Astrocyte (in vitro differentiated cells and primary cell): ENCODE measurements at regions not wholly inside any gene's neighbourhood (a gene's known extent, or its start where the extent isn't known, plus 50 kb on each side); places are given as distances from the start of the nearest gene placed in this dataset.

ENCODE experiments used
- DNase-seq: peaks from one replicate; pipeline ENCODE4 v3.0.0-alpha.2; 2010; ENCODE audit warnings: low read depth
- FAIRE-seq: peaks from 2 replicates; lab custom pipeline; 2011; peaks lifted over from hg19 to GRCh38; lab: Jason Lieb, UNC
- H2AFZ ChIP-seq: 2 replicates; pipeline ENCODE4 v1.6.0; 2012; ENCODE audit warnings: low read depth, low read length, inconsistent platforms
- H3K27ac ChIP-seq: 2 replicates; pipeline ENCODE4 v1.5.1; 2011; ENCODE audit warnings: low read depth, low read length, inconsistent platforms
- H3K27me3 ChIP-seq: 2 replicates; pipeline ENCODE4 v1.6.0; 2011; ENCODE audit warnings: low read length, inconsistent platforms; ENCODE audit not compliant: insufficient read depth
- H3K36me3 ChIP-seq: 2 replicates; pipeline ENCODE4 v1.5.1; 2011; ENCODE audit warnings: low read length, inconsistent platforms; ENCODE audit not compliant: insufficient read depth
- H3K4me1 ChIP-seq: 2 replicates; pipeline ENCODE4 v1.5.1; 2011; ENCODE audit warnings: low read length, inconsistent platforms; ENCODE audit not compliant: insufficient read depth
- H3K4me2 ChIP-seq: 2 replicates; pipeline ENCODE4 v1.6.0; 2012; ENCODE audit warnings: low read length, inconsistent platforms
- H3K4me3 ChIP-seq: 2 replicates; pipeline ENCODE4 v1.5.1; 2011; ENCODE audit warnings: low read depth, mild to moderate bottlenecking, low read length, inconsistent platforms; ENCODE audit not compliant: insufficient read depth
- H3K79me2 ChIP-seq: 2 replicates; pipeline ENCODE4 v1.6.0; 2012; ENCODE audit warnings: mild to moderate bottlenecking, low read length, inconsistent platforms; ENCODE audit not compliant: insufficient read depth
- H3K9ac ChIP-seq: 2 replicates; pipeline ENCODE4 v1.6.0; 2012; ENCODE audit warnings: mild to moderate bottlenecking, low read length, inconsistent platforms
- H3K9me3 ChIP-seq: 2 replicates; pipeline ENCODE4 v1.5.1; 2012; ENCODE audit warnings: low read depth, mild to moderate bottlenecking, low read length, inconsistent platforms; ENCODE audit not compliant: insufficient read depth
- H4K20me1 ChIP-seq: 2 replicates; pipeline ENCODE4 v1.6.0; 2012; ENCODE audit warnings: low read length, inconsistent platforms; ENCODE audit not compliant: insufficient read depth
- H3K27ac Mint-ChIP-seq: one replicate; pipeline ENCODE4 v1.8.0; 2021; ENCODE audit warnings: mild to moderate bottlenecking, mixed read lengths; ENCODE audit not compliant: unreplicated experiment
- H3K27me3 Mint-ChIP-seq: one replicate; pipeline ENCODE4 v1.8.0; 2021; ENCODE audit warnings: low read depth, mixed read lengths; ENCODE audit not compliant: unreplicated experiment
- H3K36me3 Mint-ChIP-seq: one replicate; pipeline ENCODE4 v1.8.0; 2021; ENCODE audit warnings: low read depth, mixed read lengths; ENCODE audit not compliant: unreplicated experiment
- H3K4me1 Mint-ChIP-seq: one replicate; pipeline ENCODE4 v1.8.0; 2021; ENCODE audit warnings: low read depth, mixed read lengths; ENCODE audit not compliant: unreplicated experiment
- H3K4me3 Mint-ChIP-seq: one replicate; pipeline ENCODE4 v1.8.0; 2021; ENCODE audit warnings: mild to moderate bottlenecking, moderate library complexity, mixed read lengths; ENCODE audit not compliant: unreplicated experiment
- H3K9me3 Mint-ChIP-seq: one replicate; pipeline ENCODE4 v1.8.0; 2021; ENCODE audit warnings: mild to moderate bottlenecking, mixed read lengths; ENCODE audit not compliant: unreplicated experiment
- EZH2 ChIP-seq: IDR thresholded peaks from 2 replicates; pipeline ENCODE4 v1.6.1; 2012; ENCODE audit warnings: mild to moderate bottlenecking, low read length, inconsistent platforms; ENCODE audit not compliant: insufficient read depth
- TF ChIP-seq, protein P1 (sequence below): IDR thresholded peaks from 2 replicates; pipeline ENCODE4 v1.5.1; 2011; ENCODE audit warnings: low read depth, mild to moderate bottlenecking, inconsistent platforms, low read length, moderate library complexity; ENCODE audit not compliant: insufficient read depth

DNA sequence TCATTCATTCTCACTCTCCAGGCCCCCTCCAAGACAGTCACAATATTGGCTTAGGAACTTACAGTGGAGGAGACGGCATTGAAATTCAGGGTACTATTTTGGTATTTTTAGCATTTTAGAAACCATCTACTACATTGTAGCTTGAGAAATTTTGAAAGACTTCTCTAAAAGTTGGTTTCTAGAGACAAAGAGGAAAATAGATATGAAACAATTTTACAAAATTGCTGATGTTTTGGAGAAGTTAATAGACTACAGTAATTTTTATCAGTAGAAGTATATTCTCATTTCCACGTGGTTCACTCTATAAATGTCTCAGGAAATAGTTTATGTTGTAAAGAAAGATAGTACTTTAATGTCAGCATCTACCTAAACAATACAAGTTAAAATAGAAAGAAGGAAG, 63.2 kb upstream of the ZSWIM6 start:
- no peaks in the 10 kb centered on the region for H3K4me1 ChIP-seq
- Mint-ChIP-seq H3K36me3 (no peaks in the 10 kb centered on the region), H3K9me3 (no peaks in the 10 kb centered on the region), H3K4me1 (no peaks in the 10 kb centered on the region), H3K27me3 (peaks cover 2% of the 10 kb centered on the region), H3K4me3 (no peak overlapping the region), H3K27ac (no peak overlapping the region)
- no peaks in the 10 kb centered on the region for H4K20me1 ChIP-seq
- H3K79me2 ChIP-seq, result no peaks in the 10 kb centered on the region
- no peak overlapping the region for H3K9ac ChIP-seq
- H2AFZ ChIP-seq, result no peak overlapping the region
- H3K27ac ChIP-seq, result no peak overlapping the region
- DNase-seq, result no peak
- H3K4me3 ChIP-seq, result no peak overlapping the region
- H3K4me2 ChIP-seq, result no peak overlapping the region
- H3K36me3 ChIP-seq, result no peaks in the 10 kb centered on the region
- no peak for FAIRE-seq
- no peaks in the 10 kb centered on the region for H3K9me3 ChIP-seq
- H3K27me3 ChIP-seq, result no peaks in the 10 kb centered on the region
- TF ChIP-seq EZH2, result no peak
- TF ChIP-seq, protein P1, sequence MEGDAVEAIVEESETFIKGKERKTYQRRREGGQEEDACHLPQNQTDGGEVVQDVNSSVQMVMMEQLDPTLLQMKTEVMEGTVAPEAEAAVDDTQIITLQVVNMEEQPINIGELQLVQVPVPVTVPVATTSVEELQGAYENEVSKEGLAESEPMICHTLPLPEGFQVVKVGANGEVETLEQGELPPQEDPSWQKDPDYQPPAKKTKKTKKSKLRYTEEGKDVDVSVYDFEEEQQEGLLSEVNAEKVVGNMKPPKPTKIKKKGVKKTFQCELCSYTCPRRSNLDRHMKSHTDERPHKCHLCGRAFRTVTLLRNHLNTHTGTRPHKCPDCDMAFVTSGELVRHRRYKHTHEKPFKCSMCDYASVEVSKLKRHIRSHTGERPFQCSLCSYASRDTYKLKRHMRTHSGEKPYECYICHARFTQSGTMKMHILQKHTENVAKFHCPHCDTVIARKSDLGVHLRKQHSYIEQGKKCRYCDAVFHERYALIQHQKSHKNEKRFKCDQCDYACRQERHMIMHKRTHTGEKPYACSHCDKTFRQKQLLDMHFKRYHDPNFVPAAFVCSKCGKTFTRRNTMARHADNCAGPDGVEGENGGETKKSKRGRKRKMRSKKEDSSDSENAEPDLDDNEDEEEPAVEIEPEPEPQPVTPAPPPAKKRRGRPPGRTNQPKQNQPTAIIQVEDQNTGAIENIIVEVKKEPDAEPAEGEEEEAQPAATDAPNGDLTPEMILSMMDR, result no peak

DNA sequence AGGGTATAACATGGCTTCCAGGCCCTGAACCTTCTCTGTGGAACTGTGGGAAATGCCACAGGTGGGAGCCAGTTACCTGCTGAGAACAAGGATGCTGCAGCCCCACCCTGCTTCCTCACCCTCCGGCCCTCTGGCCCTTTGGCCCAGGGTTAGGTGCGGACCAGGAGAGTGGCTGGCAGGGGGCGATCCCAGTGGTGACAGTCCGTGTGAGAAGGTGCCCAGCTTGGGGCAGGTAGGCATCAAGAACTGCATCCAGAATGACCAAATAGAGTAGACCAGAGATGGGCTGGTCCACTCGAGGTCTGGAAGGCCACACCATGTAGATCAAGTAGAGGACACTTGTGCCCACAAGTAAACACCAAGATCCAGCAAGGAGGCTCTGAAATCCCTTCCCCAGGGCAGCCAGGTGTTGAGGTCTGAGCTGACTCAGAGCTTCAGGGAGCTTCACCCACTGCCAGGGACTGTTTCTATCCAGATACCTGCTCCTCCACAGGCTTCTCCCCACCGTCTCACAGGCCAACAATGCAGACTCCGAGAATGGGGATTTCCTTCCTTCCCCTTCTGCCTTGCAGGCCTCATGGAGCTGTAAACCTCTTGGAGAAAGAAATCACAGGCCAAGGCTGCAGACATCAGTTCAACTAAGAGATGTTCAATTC, 61.4 kb upstream of the ZSWIM6 start:
- no peaks in the 10 kb centered on the region for H3K27me3 ChIP-seq
- peaks cover 2% of the 10 kb centered on the region for H3K4me1 ChIP-seq
- FAIRE-seq, result no peak
- TF ChIP-seq, protein P1, result no peak
- TF ChIP-seq EZH2, result no peak
- H3K36me3 ChIP-seq, result no peaks in the 10 kb centered on the region
- H3K4me1 Mint-ChIP-seq, result peaks cover 5% of the 10 kb centered on the region
- H3K36me3 Mint-ChIP-seq, result no peaks in the 10 kb centered on the region
- no peak overlapping the region for H3K4me2 ChIP-seq
- no peaks in the 10 kb centered on the region for H3K9me3 Mint-ChIP-seq
- H3K9ac ChIP-seq, result no peak overlapping the region
- H3K4me3 ChIP-seq, result no peak overlapping the region
- H3K27ac ChIP-seq, result no peak overlapping the region
- no peak for DNase-seq
- no peak overlapping the region for H2AFZ ChIP-seq
- no peaks in the 10 kb centered on the region for H4K20me1 ChIP-seq
- no peaks in the 10 kb centered on the region for H3K79me2 ChIP-seq
- no peak overlapping the region for H3K27ac Mint-ChIP-seq
- H3K4me3 Mint-ChIP-seq, result no peak overlapping the region
- no peaks in the 10 kb centered on the region for H3K9me3 ChIP-seq
- H3K27me3 Mint-ChIP-seq, result peaks cover 2% of the 10 kb centered on the region

DNA sequence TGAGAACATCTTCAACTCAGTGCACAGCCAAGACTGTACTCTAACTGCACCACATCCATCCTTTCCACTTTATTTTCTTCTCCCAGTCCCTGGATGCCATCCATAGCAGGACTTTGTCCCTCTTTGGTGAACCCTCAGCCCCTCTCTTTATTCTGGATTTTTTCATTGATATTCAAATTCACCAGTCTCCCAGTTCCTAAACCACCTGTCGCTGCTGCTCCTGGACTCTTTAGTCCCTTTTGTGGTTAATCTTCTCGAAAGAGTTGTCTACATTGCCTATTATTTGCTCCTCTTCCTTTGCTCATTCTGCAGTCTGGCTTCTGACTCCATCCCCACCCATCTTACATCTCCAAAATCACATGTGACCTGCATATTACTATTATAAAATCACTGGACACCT, 59.4 kb upstream of the ZSWIM6 start:
- no peaks in the 10 kb centered on the region for H3K9me3 ChIP-seq
- TF ChIP-seq, protein P1, result no peak
- TF ChIP-seq EZH2, result no peak
- Mint-ChIP-seq H3K27me3 (peaks cover 2% of the 10 kb centered on the region), H3K4me1 (peaks cover 18% of the 10 kb centered on the region), H3K4me3 (no peak overlapping the region), H3K27ac (no peak overlapping the region), H3K9me3 (no peaks in the 10 kb centered on the region), H3K36me3 (no peaks in the 10 kb centered on the region)
- no peak overlapping the region for H3K9ac ChIP-seq
- FAIRE-seq, result no peak
- no peaks in the 10 kb centered on the region for H3K36me3 ChIP-seq
- no peak overlapping the region for H3K27ac ChIP-seq
- H2AFZ ChIP-seq, result no peak overlapping the region
- no peak overlapping the region for H3K4me2 ChIP-seq
- H4K20me1 ChIP-seq, result no peaks in the 10 kb centered on the region
- no peak for DNase-seq
- no peaks in the 10 kb centered on the region for H3K27me3 ChIP-seq
- no peaks in the 10 kb centered on the region for H3K79me2 ChIP-seq
- H3K4me1 ChIP-seq, result peaks cover 5% of the 10 kb centered on the region
- no peak overlapping the region for H3K4me3 ChIP-seq
